PC-9 (cell line): ENCODE measurements at regions not wholly inside any gene's neighbourhood (a gene's known extent, or its start where the extent isn't known, plus 50 kb on each side); places are given as distances from the start of the nearest gene placed in this dataset.

ENCODE experiments used
- BruUV-seq: library from RNA; stranded (reverse); fragments of 400-500 nt; replicated peaks from 2 replicates; lab custom pipeline; 2021; lab: Mats Ljungman, UMichigan
- CTCF ChIA-PET: fragments of 300-600 bp; sonication (Branson Sonifier 250); formaldehyde crosslinking; loops from one replicate; lab custom pipeline; 2022; ENCODE audit warnings: antibody characterized with exemption; lab: Charles Lee
- POLR2A ChIA-PET: fragments of 300-600 bp; sonication (Branson Sonifier 250); formaldehyde crosslinking; loops from one replicate; lab custom pipeline; 2022; ENCODE audit warnings: antibody characterized with exemption; ENCODE audit not compliant: unreplicated experiment; lab: Charles Lee
- DNase-seq, 2 experiments: peaks; one replicate each; pipeline versions ENCODE4 v3.0.0 to v3.0.0-alpha.2; 2015 to 2022; ENCODE audit warnings: mixed read lengths in 1 of 2
- H2AFZ ChIP-seq: fragments of 200-600 bp; sonication (generic); 2 replicates; pipeline ENCODE4 v1.8.1; 2017; ENCODE audit warnings: antibody characterized with exemption
- H3F3A ChIP-seq: fragments of 200-600 bp; sonication (generic); 2 replicates; pipeline ENCODE4 v1.8.1; 2017; ENCODE audit warnings: antibody characterized with exemption, mild to moderate bottlenecking, low read depth; ENCODE audit not compliant: insufficient read depth
- H3K27ac ChIP-seq: fragments of 200-600 bp; sonication (generic); 2 replicates; pipeline ENCODE4 v1.6.1; 2016; ENCODE audit warnings: mixed run types
- H3K27me3 ChIP-seq: fragments of 200-600 bp; sonication (generic); 2 replicates; pipeline ENCODE4 v1.6.1; 2016; ENCODE audit warnings: low read depth, mixed run types; ENCODE audit not compliant: insufficient read depth
- H3K36me3 ChIP-seq: fragments of 200-600 bp; sonication (generic); 2 replicates; pipeline ENCODE4 v1.6.1; 2016; ENCODE audit warnings: low read depth, mixed run types
- H3K4me1 ChIP-seq: fragments of 200-600 bp; sonication (generic); replicated peaks from 2 replicates; pipeline ENCODE4 v1.6.1; 2016; ENCODE audit warnings: mixed run types; ENCODE audit not compliant: insufficient read depth
- H3K4me2 ChIP-seq: fragments of 200-600 bp; sonication (generic); 2 replicates; pipeline ENCODE4 v1.6.1; 2017; ENCODE audit warnings: mixed run types
- H3K4me3 ChIP-seq: fragments of 200-600 bp; sonication (generic); 2 replicates; pipeline ENCODE4 v1.6.1; 2016; ENCODE audit warnings: mixed run types
- H3K79me2 ChIP-seq: fragments of 200-600 bp; sonication (generic); 2 replicates; pipeline ENCODE4 v1.6.1; 2017; ENCODE audit warnings: low read depth, mixed run types
- H3K9me2 ChIP-seq: fragments of 200-600 bp; sonication (generic); 2 replicates; pipeline ENCODE4 v1.8.1; 2017; ENCODE audit warnings: mild to moderate bottlenecking; ENCODE audit not compliant: insufficient read depth
- H3K9me3 ChIP-seq: fragments of 200-600 bp; sonication (generic); 2 replicates; pipeline ENCODE4 v1.8.1; 2016; ENCODE audit warnings: low read depth; ENCODE audit not compliant: insufficient read depth
- H4K20me1 ChIP-seq: fragments of 200-600 bp; sonication (generic); 2 replicates; pipeline ENCODE4 v1.8.1; 2017; ENCODE audit not compliant: insufficient read depth
- EZH2 ChIP-seq: fragments of 200-600 bp; sonication (generic); IDR thresholded peaks from 2 replicates; pipeline ENCODE4 v1.8.0; 2017; ENCODE audit warnings: antibody characterized with exemption, low read depth
- intact Hi-C: fragments of 100-400 bp; cut with micrococcal nuclease; formaldehyde crosslinking; loops from one replicate; pipeline ENCODE4 v1.10.0; 2022; ENCODE audit not compliant: unreplicated experiment
- TF ChIP-seq, protein P1 (sequence below): fragments of 200-600 bp; sonication (generic); conservative IDR thresholded peaks from 2 replicates; pipeline ENCODE4 v1.6.1; 2017; ENCODE audit warnings: mixed run types, antibody characterized with exemption, mild to moderate bottlenecking, moderate library complexity

DNA sequence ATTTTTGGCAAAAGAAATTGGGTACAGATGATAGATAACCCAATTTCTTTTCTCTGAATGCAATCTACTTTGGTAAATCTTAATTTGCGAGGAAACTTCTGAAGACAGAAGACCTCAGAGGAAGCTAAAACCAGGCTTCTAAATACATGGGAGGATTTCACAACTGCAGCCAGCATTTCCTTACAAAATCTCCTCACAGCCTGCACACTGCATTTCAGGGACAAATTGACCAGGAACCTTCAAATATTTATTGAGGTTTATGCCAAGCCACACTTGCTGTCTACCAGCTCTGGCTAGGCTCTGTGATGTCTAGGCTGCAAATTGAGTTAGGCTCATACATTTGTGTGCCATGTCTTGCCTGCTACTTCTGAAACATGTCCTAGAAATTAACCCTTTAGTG is 167.3 kb upstream of the CDH5 start:
- H3K27ac ChIP-seq = no peak overlapping the region
- no peak overlapping the region for H2AFZ ChIP-seq
- no peak for DNase-seq
- no peaks in the 10 kb centered on the region for H3K9me3 ChIP-seq
- no peaks in the 10 kb centered on the region for H3F3A ChIP-seq
- POLR2A ChIA-PET = no interaction called here
- H3K79me2 ChIP-seq = no peaks in the 10 kb centered on the region
- TF ChIP-seq EZH2 = no peak
- TF ChIP-seq, protein P1, sequence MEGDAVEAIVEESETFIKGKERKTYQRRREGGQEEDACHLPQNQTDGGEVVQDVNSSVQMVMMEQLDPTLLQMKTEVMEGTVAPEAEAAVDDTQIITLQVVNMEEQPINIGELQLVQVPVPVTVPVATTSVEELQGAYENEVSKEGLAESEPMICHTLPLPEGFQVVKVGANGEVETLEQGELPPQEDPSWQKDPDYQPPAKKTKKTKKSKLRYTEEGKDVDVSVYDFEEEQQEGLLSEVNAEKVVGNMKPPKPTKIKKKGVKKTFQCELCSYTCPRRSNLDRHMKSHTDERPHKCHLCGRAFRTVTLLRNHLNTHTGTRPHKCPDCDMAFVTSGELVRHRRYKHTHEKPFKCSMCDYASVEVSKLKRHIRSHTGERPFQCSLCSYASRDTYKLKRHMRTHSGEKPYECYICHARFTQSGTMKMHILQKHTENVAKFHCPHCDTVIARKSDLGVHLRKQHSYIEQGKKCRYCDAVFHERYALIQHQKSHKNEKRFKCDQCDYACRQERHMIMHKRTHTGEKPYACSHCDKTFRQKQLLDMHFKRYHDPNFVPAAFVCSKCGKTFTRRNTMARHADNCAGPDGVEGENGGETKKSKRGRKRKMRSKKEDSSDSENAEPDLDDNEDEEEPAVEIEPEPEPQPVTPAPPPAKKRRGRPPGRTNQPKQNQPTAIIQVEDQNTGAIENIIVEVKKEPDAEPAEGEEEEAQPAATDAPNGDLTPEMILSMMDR = no peak
- intact Hi-C loops = no loop called here
- no TSS peak for BruUV-seq
- no peaks in the 10 kb centered on the region for H3K9me2 ChIP-seq
- H3K4me1 ChIP-seq = no peaks in the 10 kb centered on the region
- H3K27me3 ChIP-seq = peaks cover 53% of the 10 kb centered on the region
- CTCF ChIA-PET = no interaction called here
- no peak overlapping the region for H3K4me3 ChIP-seq
- H3K36me3 ChIP-seq = no peaks in the 10 kb centered on the region
- no peak overlapping the region for H3K4me2 ChIP-seq
- no peaks in the 10 kb centered on the region for H4K20me1 ChIP-seq

DNA sequence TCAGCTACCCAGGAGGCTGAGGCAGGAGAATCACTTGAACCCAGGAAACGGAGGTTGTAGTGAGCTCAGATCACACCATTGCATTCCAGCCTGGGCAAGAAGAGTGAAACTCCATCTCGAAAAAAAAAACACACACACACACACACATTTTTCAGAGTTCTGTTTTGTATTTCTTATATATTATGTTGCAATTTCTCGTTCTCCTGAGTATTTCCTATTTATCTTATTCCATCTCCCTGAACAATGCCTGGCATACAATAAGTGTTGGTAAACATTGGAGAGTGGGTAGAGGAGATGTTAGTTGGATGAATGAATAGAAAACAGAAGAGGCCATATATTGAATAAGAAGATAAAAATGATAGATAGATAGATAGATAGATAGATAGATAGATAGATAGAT is 167.8 kb upstream of the CDH5 start:
- Histone ChIP-seq H3K79me2 (no peaks in the 10 kb centered on the region), H4K20me1 (no peaks in the 10 kb centered on the region), H3K9me2 (no peaks in the 10 kb centered on the region), H2AFZ (no peak overlapping the region), H3K9me3 (no peaks in the 10 kb centered on the region), H3K4me3 (no peak overlapping the region), H3K4me2 (no peak overlapping the region), H3F3A (no peaks in the 10 kb centered on the region), H3K4me1 (no peaks in the 10 kb centered on the region), H3K27ac (no peak overlapping the region), H3K36me3 (no peaks in the 10 kb centered on the region), H3K27me3 (peaks cover 51% of the 10 kb centered on the region)
- TF ChIP-seq, protein P1 = no peak
- TF ChIP-seq EZH2 = no peak
- no TSS peak for BruUV-seq
- ChIA-PET CTCF (no interaction called here), POLR2A (no interaction called here)
- intact Hi-C loops = no loop called here
- DNase-seq = no peak

DNA sequence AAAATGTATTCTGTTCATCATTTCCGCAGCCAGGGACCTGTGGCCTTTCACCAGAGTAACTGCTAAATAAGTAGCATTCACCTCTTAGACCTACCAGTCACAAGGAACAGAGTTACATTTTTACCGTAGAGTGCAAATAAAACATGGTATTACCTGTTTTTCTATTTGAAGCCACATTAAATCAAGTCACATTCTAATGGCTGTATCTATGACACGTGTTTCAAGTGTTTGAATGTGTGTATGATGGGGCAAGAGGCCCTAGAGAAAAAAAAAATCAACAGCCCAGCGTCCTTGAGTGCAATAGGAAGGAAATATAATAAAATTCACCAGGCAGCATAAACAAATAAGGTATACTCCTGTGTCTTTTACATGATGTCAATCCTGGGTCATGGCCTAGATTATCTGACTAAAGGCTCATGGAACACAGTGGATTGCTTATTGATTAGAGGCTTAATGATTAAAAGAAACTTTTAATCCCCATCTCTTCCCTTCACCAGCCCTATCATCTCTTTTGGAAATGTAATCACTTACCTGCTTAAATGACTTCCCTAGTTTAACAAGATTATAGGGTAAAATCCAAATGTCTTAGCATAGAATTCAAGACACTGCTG is 168.7 kb upstream of the CDH5 start:
- Histone ChIP-seq H3K4me3 (no peak overlapping the region), H3K27ac (no peak overlapping the region), H3K36me3 (no peaks in the 10 kb centered on the region), H3K4me1 (no peaks in the 10 kb centered on the region), H2AFZ (no peak overlapping the region), H3K79me2 (no peaks in the 10 kb centered on the region), H4K20me1 (no peaks in the 10 kb centered on the region), H3K4me2 (no peak overlapping the region), H3K9me3 (no peaks in the 10 kb centered on the region), H3K9me2 (no peaks in the 10 kb centered on the region), H3K27me3 (peaks cover 46% of the 10 kb centered on the region), H3F3A (no peaks in the 10 kb centered on the region)
- TF ChIP-seq, protein P1 = no peak
- TF ChIP-seq EZH2 = no peak
- no peak for DNase-seq
- ChIA-PET POLR2A (no interaction called here), CTCF (no interaction called here)
- intact Hi-C loops = no loop called here
- BruUV-seq = no TSS peak
